Osteocyte (in vitro differentiated cells): ENCODE measurements at regions not wholly inside any gene's neighbourhood (a gene's known extent, or its start where the extent isn't known, plus 50 kb on each side); places are given as distances from the start of the nearest gene placed in this dataset.

Experiments
- DNase-seq: peaks from one replicate; pipeline ENCODE4 v3.0.0; 2021; ENCODE audit warnings: mixed read lengths; ENCODE audit not compliant: unreplicated experiment; ENCODE audit errors: extremely low spot score
- H3K27ac Mint-ChIP-seq: one replicate; pipeline ENCODE4 v1.8.0; 2021; ENCODE audit warnings: mild to moderate bottlenecking, mixed read lengths; ENCODE audit not compliant: unreplicated experiment
- H3K27me3 Mint-ChIP-seq: one replicate; pipeline ENCODE4 v1.8.0; 2021; ENCODE audit warnings: mixed read lengths; ENCODE audit not compliant: unreplicated experiment
- H3K36me3 Mint-ChIP-seq: one replicate; pipeline ENCODE4 v1.8.0; 2021; ENCODE audit warnings: mixed read lengths; ENCODE audit not compliant: unreplicated experiment
- H3K4me1 Mint-ChIP-seq: one replicate; pipeline ENCODE4 v1.8.0; 2021; ENCODE audit warnings: mixed read lengths; ENCODE audit not compliant: unreplicated experiment
- H3K4me3 Mint-ChIP-seq: one replicate; pipeline ENCODE4 v1.8.0; 2021; ENCODE audit warnings: mild to moderate bottlenecking, moderate library complexity, mixed read lengths; ENCODE audit not compliant: unreplicated experiment
- H3K9me3 Mint-ChIP-seq: one replicate; pipeline ENCODE4 v1.8.0; 2021; ENCODE audit warnings: mixed read lengths; ENCODE audit not compliant: unreplicated experiment
- CTCF ChIP-seq: fragments of 200-600 bp; sonication (generic); IDR thresholded peaks from 2 replicates; pipeline ENCODE4 v1.5.0; 2021; ENCODE audit warnings: antibody characterized with exemption, mild to moderate bottlenecking, moderate library complexity

GRCh38 chr16:51941412-51941811, 605.5 kb downstream of the TOX3 start:
- Mint-ChIP-seq H3K36me3 (no peaks in the 10 kb centered on the region), H3K4me3 (no peak overlapping the region), H3K27me3 (no peaks in the 10 kb centered on the region), H3K9me3 (no peaks in the 10 kb centered on the region), H3K27ac (no peak overlapping the region), H3K4me1 (no peaks in the 10 kb centered on the region)
- DNase-seq, result no peak
- TF ChIP-seq CTCF, result no peak

GRCh38 chr16:51940183-51940582, 606.8 kb downstream of the TOX3 start:
- no peak for DNase-seq
- no peak overlapping the region for H3K27ac Mint-ChIP-seq

DNA sequence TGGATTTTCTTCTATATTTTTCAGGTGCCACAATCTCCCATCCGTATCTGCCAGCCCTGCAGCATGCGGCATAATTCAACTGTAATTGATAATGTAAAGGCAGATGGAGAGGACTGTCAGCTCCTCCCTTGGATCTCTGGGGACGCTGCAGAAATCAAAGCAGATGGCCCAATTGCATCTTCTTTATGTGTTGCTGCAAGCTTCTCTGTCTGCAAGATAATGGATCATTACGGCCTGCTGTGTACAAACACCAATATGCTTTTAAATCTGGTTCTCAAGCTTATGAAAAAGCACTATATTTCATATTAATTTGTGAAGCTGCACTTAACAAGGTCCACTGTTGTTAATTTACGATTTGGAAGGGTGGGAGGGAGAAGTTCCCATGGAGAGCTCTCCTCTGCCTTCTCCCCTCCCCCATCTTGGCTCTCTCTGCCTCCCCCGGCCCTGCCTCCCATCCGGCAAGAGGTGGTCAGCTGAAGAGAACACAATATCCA, 607.5 kb downstream of the TOX3 start:
- H3K36me3 Mint-ChIP-seq, result no peaks in the 10 kb centered on the region
- TF ChIP-seq CTCF, result no peak
- no peak overlapping the region for H3K27ac Mint-ChIP-seq
- no peak for DNase-seq
- no peaks in the 10 kb centered on the region for H3K27me3 Mint-ChIP-seq
- no peaks in the 10 kb centered on the region for H3K9me3 Mint-ChIP-seq
- H3K4me3 Mint-ChIP-seq, result no peak overlapping the region
- H3K4me1 Mint-ChIP-seq, result no peaks in the 10 kb centered on the region

More at GRCh38 chr16:51940183-51940582, 606.8 kb downstream of the TOX3 start:
- Mint-ChIP-seq H3K36me3 (no peaks in the 10 kb centered on the region), H3K9me3 (no peaks in the 10 kb centered on the region), H3K4me1 (no peaks in the 10 kb centered on the region), H3K4me3 (no peak overlapping the region), H3K27me3 (no peaks in the 10 kb centered on the region)
- TF ChIP-seq CTCF, result no peak

- H3K9me3 Mint-ChIP-seq, result no peaks in the 10 kb centered on the region
- TF ChIP-seq CTCF, result no peak
- H3K27ac Mint-ChIP-seq, result no peak overlapping the region
- H3K36me3 Mint-ChIP-seq, result no peaks in the 10 kb centered on the region
- H3K4me1 Mint-ChIP-seq, result no peaks in the 10 kb centered on the region
- H3K27me3 Mint-ChIP-seq, result no peaks in the 10 kb centered on the region
- DNase-seq, result no peak
- no peak overlapping the region for H3K4me3 Mint-ChIP-seq
These were observed 608.1 kb downstream of the TOX3 start for GRCh38 chr16:51938861-51939260.

DNA sequence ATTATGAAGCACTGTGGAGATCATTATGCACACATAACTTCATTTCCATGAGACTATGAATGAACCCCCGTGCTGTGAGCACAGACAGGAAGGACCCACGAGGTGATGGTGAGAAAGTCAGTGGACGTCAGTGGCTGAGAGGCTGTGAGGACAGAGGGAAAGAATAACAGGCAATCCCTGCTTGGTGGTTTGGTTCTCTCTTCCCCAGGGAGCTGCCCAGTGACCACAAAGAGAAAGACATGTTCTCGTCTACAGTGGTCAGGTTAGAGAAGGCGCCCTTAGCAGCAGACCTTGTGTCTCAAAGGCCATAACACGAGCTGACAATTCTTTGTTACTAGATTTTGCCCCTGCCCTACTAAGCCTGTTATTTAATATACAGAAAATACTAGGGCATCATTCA, 609.2 kb downstream of the TOX3 start:
- no peaks in the 10 kb centered on the region for H3K36me3 Mint-ChIP-seq
- H3K4me1 Mint-ChIP-seq, result no peaks in the 10 kb centered on the region
- no peak overlapping the region for H3K27ac Mint-ChIP-seq
- H3K4me3 Mint-ChIP-seq, result no peak overlapping the region
- no peak for DNase-seq
- no peaks in the 10 kb centered on the region for H3K27me3 Mint-ChIP-seq
- no peak for TF ChIP-seq CTCF
- no peaks in the 10 kb centered on the region for H3K9me3 Mint-ChIP-seq
